ENCODE measurements at regions not wholly inside any gene's neighbourhood (a gene's known extent, or its start where the extent isn't known, plus 50 kb on each side); places are given as distances from the start of the nearest gene placed in this dataset.

DNA sequence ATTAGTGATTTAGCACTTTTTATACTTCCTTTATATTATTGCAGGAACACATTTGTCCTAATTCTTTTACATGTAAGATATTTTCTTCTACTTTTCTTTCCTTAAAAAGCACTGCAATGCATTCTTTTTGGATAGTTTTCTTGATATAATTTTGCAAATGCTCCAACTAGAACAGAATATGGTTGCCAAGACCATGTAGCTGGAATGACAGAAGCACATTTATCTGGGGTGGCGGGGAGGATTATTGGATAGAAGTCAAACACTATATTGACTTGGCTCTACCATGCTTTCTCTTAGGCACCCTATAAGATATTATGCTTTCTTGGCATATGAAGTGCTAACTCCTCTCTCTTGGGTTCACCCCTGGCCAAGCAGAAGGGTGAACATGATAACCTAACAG is 983.5 kb downstream of the FAT4 start:
- no peak overlapping the region for H3K4me3 Mint-ChIP-seq
- no peaks in the 10 kb centered on the region for H3K4me1 Mint-ChIP-seq (ENCODE audit: low read depth)
- no peaks in the 10 kb centered on the region for H3K27me3 Mint-ChIP-seq
- no peaks in the 10 kb centered on the region for H3K36me3 Mint-ChIP-seq (ENCODE audit: low read depth)
- peaks cover 34% of the 10 kb centered on the region for H3K9me3 Mint-ChIP-seq
- H3K27ac Mint-ChIP-seq = no peak overlapping the region
- intact Hi-C loops (cut with micrococcal nuclease) = no loop called here

GRCh38 chr4:126306152-126306869 is 991.6 kb downstream of the FAT4 start:
- Mint-ChIP-seq H3K27ac (no peak overlapping the region), H3K27me3 (no peaks in the 10 kb centered on the region), H3K36me3 (ENCODE audit: low read depth) (no peaks in the 10 kb centered on the region), H3K4me3 (no peak overlapping the region), H3K4me1 (ENCODE audit: low read depth) (no peaks in the 10 kb centered on the region), H3K9me3 (peaks cover 14% of the 10 kb centered on the region)
- intact Hi-C loops (cut with micrococcal nuclease) = no loop called here

DNA sequence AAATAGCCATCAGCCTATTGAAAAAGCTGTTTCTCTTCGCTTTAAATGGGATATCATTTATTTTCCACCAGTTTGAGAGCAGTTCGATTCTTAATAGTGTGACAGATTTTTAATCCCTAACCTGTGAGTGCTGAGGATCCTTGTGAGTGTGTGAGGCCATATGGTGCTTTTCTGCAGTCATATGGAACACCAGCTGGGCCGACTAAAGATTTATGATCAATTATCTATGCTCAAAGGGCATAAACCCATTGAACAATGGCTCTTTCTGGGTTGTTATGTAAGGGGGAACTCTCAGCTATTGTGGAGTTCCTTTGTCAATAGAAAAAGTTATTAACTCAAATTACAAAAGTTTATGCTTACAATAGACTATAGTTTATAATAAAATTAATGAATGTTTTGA is 1003.6 kb downstream of the FAT4 start:
- intact Hi-C loops (cut with micrococcal nuclease) = no loop called here
- Mint-ChIP-seq H3K27me3 (no peaks in the 10 kb centered on the region), H3K4me1 (ENCODE audit: low read depth) (no peaks in the 10 kb centered on the region), H3K4me3 (no peak overlapping the region), H3K9me3 (no peaks in the 10 kb centered on the region), H3K27ac (no peak overlapping the region), H3K36me3 (ENCODE audit: low read depth) (no peaks in the 10 kb centered on the region)

DNA sequence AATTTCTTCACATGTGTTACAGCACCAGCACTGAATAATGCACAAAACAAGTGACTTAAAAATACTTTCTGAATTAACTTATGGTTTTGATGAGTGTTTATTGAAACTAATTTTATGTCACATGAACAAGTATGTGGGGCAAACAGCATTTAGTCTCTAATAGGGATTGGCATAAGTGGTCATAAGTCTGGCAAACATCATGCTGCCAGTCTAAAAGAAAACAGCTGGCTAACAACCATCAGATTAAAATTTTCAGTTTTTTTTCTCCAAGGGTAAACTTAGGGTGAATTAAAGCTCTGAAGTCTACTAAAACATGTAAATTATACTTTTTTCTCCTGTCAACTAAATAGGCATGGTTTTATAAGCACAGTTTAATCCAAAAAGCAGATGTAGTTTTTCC is 1014.2 kb downstream of the FAT4 start:
- Mint-ChIP-seq H3K27ac (no peak overlapping the region), H3K36me3 (ENCODE audit: low read depth) (no peaks in the 10 kb centered on the region), H3K4me3 (no peak overlapping the region), H3K9me3 (peaks cover 9% of the 10 kb centered on the region), H3K4me1 (ENCODE audit: low read depth) (no peaks in the 10 kb centered on the region), H3K27me3 (no peaks in the 10 kb centered on the region)
- intact Hi-C loops (cut with micrococcal nuclease) = no loop called here

DNA sequence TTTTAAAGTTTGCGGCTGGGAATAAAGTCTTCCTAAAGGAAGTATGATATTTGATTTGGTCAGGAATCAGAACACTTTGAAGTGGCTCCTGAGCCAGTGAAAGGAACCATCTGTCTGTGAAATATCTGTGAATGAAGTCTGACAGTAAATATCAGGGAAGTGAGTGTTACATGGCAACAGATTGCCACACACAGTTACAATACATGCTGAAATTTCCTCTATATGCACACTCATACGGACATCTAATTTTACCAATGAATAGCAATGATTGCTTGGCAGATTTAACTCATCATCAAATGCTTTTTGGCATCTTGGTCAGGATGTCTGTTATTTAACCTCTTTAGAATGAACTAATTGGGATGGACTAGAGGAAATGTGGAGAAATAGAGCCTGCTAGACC is 1023.8 kb downstream of the FAT4 start:
- H3K4me3 Mint-ChIP-seq = no peak overlapping the region
- no peaks in the 10 kb centered on the region for H3K9me3 Mint-ChIP-seq
- no peaks in the 10 kb centered on the region for H3K36me3 Mint-ChIP-seq (ENCODE audit: low read depth)
- H3K27me3 Mint-ChIP-seq = no peaks in the 10 kb centered on the region
- H3K27ac Mint-ChIP-seq = no peak overlapping the region
- H3K4me1 Mint-ChIP-seq (ENCODE audit: low read depth) = no peaks in the 10 kb centered on the region
- intact Hi-C loops (cut with micrococcal nuclease) = no loop called here

DNA sequence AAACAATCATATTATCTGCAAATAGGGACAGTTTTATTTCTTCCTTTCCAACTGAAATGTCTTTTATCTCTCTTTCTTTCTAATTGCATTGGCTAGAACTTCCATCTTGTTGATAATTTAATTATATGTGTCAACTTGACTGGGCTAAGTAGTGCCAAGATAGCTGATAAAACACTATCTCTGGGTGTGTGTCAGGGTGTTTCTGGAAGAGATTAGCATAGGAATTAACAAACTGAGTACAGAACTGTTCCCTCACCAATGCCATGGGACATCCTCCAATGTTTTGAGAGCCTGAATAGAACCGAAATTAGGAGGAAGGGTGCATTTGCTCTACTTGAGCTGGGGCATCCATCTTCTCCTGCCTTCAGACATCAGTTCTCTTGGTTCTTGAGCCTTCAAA is 1027.2 kb downstream of the FAT4 start:
- intact Hi-C loops (cut with micrococcal nuclease) = no loop called here

DNA sequence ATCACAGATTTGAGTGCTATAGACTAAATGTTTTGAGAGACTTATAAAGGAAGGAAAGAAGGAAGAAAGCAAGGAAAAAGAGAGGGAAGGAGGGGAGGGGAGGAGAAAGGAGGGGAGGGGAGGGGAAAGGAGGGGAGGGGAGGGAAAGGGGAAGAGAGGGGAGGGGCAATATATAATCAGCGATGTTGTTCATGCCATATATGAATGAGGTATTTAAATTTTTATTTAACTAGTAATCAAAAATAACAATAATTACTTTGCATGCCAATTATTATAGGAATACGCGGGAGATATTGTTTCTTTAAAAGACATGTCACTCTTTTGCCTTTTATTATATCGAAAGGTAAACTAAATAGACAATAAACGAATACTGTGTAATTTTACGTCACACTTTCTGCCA is 1029.7 kb downstream of the FAT4 start:
- Mint-ChIP-seq H3K27ac (no peak overlapping the region), H3K27me3 (no peaks in the 10 kb centered on the region), H3K4me3 (no peak overlapping the region), H3K4me1 (ENCODE audit: low read depth) (no peaks in the 10 kb centered on the region), H3K36me3 (ENCODE audit: low read depth) (no peaks in the 10 kb centered on the region), H3K9me3 (no peaks in the 10 kb centered on the region)
- intact Hi-C loops (cut with micrococcal nuclease) = no loop called here

More for the DNA sequence above, 1027.2 kb downstream of the FAT4 start:
- Mint-ChIP-seq H3K9me3 (no peaks in the 10 kb centered on the region), H3K27ac (no peak overlapping the region), H3K27me3 (no peaks in the 10 kb centered on the region), H3K4me3 (no peak overlapping the region), H3K4me1 (ENCODE audit: low read depth) (no peaks in the 10 kb centered on the region), H3K36me3 (ENCODE audit: low read depth) (no peaks in the 10 kb centered on the region)

- intact Hi-C loops (cut with micrococcal nuclease) = no loop called here
- Mint-ChIP-seq H3K36me3 (ENCODE audit: low read depth) (no peaks in the 10 kb centered on the region), H3K27ac (no peak overlapping the region), H3K4me3 (no peak overlapping the region), H3K27me3 (no peaks in the 10 kb centered on the region), H3K4me1 (ENCODE audit: low read depth) (no peaks in the 10 kb centered on the region), H3K9me3 (no peaks in the 10 kb centered on the region)
Measured at GRCh38 chr4:126346654-126347053, 1031.9 kb downstream of the FAT4 start.

- H3K27ac Mint-ChIP-seq = no peak overlapping the region
- H3K4me1 Mint-ChIP-seq (ENCODE audit: low read depth) = no peaks in the 10 kb centered on the region
- H3K36me3 Mint-ChIP-seq (ENCODE audit: low read depth) = no peaks in the 10 kb centered on the region
- intact Hi-C loops (cut with micrococcal nuclease) = no loop called here
- no peak overlapping the region for H3K4me3 Mint-ChIP-seq
- H3K27me3 Mint-ChIP-seq = no peaks in the 10 kb centered on the region
- no peaks in the 10 kb centered on the region for H3K9me3 Mint-ChIP-seq
Measured at GRCh38 chr4:126354784-126355183, 1040.0 kb downstream of the FAT4 start.

- Mint-ChIP-seq H3K9me3 (peaks cover 13% of the 10 kb centered on the region), H3K4me1 (ENCODE audit: low read depth) (no peaks in the 10 kb centered on the region), H3K4me3 (no peak overlapping the region), H3K27ac (no peak overlapping the region), H3K27me3 (no peaks in the 10 kb centered on the region), H3K36me3 (ENCODE audit: low read depth) (no peaks in the 10 kb centered on the region)
- intact Hi-C loops (cut with micrococcal nuclease) = no loop called here
Measured at GRCh38 chr4:126358041-126358440, 1043.3 kb downstream of the FAT4 start.

- no peaks in the 10 kb centered on the region for H3K4me1 Mint-ChIP-seq (ENCODE audit: low read depth)
- H3K36me3 Mint-ChIP-seq (ENCODE audit: low read depth) = no peaks in the 10 kb centered on the region
- H3K4me3 Mint-ChIP-seq = no peak overlapping the region
- peaks cover 13% of the 10 kb centered on the region for H3K9me3 Mint-ChIP-seq
- H3K27me3 Mint-ChIP-seq = no peaks in the 10 kb centered on the region
- H3K27ac Mint-ChIP-seq = no peak overlapping the region
- intact Hi-C loops (cut with micrococcal nuclease) = no loop called here
Measured at GRCh38 chr4:126361287-126361686, 1046.5 kb downstream of the FAT4 start.

GRCh38 chr4:126364311-126364911 is 1049.7 kb downstream of the FAT4 start:
- H3K27me3 Mint-ChIP-seq = no peaks in the 10 kb centered on the region
- H3K9me3 Mint-ChIP-seq = peaks cover 21% of the 10 kb centered on the region
- no peaks in the 10 kb centered on the region for H3K36me3 Mint-ChIP-seq (ENCODE audit: low read depth)
- intact Hi-C loops (cut with micrococcal nuclease) = no loop called here
- H3K27ac Mint-ChIP-seq = no peak overlapping the region
- no peaks in the 10 kb centered on the region for H3K4me1 Mint-ChIP-seq (ENCODE audit: low read depth)
- no peak overlapping the region for H3K4me3 Mint-ChIP-seq

DNA sequence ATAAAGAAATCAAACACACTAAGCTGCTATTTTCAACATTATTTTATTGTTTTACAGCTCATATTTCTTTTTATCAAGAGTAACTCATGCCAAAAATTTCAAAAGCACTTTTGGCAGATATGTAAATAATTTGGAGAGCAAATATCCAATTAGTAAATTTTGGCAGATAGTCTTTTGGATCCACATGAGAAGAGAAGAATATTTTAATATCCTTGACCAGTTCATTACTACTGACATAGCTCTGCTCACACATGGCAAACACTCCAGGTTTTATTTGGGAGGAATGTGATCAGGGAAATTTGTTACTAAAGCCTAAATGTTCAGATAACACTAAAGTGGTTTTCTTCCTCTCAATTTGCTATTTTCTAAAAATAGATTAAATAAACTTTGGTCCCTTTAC is 1054.3 kb downstream of the FAT4 start:
- intact Hi-C loops (cut with micrococcal nuclease) = no loop called here
- Mint-ChIP-seq H3K4me3 (no peak overlapping the region), H3K9me3 (peaks cover 8% of the 10 kb centered on the region), H3K27ac (no peak overlapping the region), H3K36me3 (ENCODE audit: low read depth) (no peaks in the 10 kb centered on the region), H3K4me1 (ENCODE audit: low read depth) (no peaks in the 10 kb centered on the region), H3K27me3 (no peaks in the 10 kb centered on the region)

GRCh38 chr4:126372634-126373033 is 1057.9 kb downstream of the FAT4 start:
- intact Hi-C loops (cut with micrococcal nuclease) = no loop called here
- Mint-ChIP-seq H3K9me3 (no peaks in the 10 kb centered on the region), H3K36me3 (ENCODE audit: low read depth) (no peaks in the 10 kb centered on the region), H3K4me3 (no peak overlapping the region), H3K27ac (no peak overlapping the region), H3K27me3 (no peaks in the 10 kb centered on the region), H3K4me1 (ENCODE audit: low read depth) (no peaks in the 10 kb centered on the region)

- Mint-ChIP-seq H3K36me3 (ENCODE audit: low read depth) (no peaks in the 10 kb centered on the region), H3K27ac (no peak overlapping the region), H3K27me3 (no peaks in the 10 kb centered on the region), H3K4me1 (ENCODE audit: low read depth) (no peaks in the 10 kb centered on the region), H3K4me3 (no peak overlapping the region), H3K9me3 (peaks cover 10% of the 10 kb centered on the region)
- intact Hi-C loops (cut with micrococcal nuclease) = no loop called here
Measured at GRCh38 chr4:126375462-126376054, 1060.8 kb downstream of the FAT4 start.

All from dendritic cell treated with granulocyte-macrophage colony-stimulating factor and Interleukin-4, amounts not matched to agents 40 ng/mL and 50 ng/mL, for 4 days (primary cell).